Gastroesophageal sphincter (tissue), 3 donors: ENCODE measurements at regions not wholly inside any gene's neighbourhood (a gene's known extent, or its start where the extent isn't known, plus 50 kb on each side); places are given as distances from the start of the nearest gene placed in this dataset.

ENCODE experiments used
- CTCF ChIP-seq, 4 experiments: fragments of 200-600 bp in 2 of 4; fragments of 450-650 bp in 2 of 4; sonication (generic) in 1 of 4; IDR thresholded peaks; one replicate each; pipeline ENCODE4 v1.5.1; 2017 to 2019; ENCODE audit warnings: antibody characterized with exemption in 4 of 4, mild to moderate bottlenecking in 2 of 4, moderate library complexity in 2 of 4
- POLR2A ChIP-seq, 2 donors: fragments of 450-650 bp; IDR thresholded peaks; one replicate each; pipeline ENCODE4 v1.6.1; 2017; ENCODE audit warnings: antibody characterized with exemption in 2 of 2, mild to moderate bottlenecking in 2 of 2, moderate library complexity in 1 of 2
- POLR2AphosphoS5 ChIP-seq: sonication (generic); formaldehyde crosslinking; IDR thresholded peaks from one replicate; pipeline ENCODE4 v1.6.1; 2017; ENCODE audit warnings: antibody characterized with exemption

- TF ChIP-seq POLR2AphosphoS5 (no peak), CTCF (IDR thresholded peaks at IDR 0.05) (no peak), POLR2A (IDR thresholded peaks at IDR 0.05) (no peak)
These were observed 166.6 kb downstream of the MIAT start for GRCh38 chr22:26823966-26824365.
